HG03469 (cell line): ENCODE measurements at regions not wholly inside any gene's neighbourhood (a gene's known extent, or its start where the extent isn't known, plus 50 kb on each side); places are given as distances from the start of the nearest gene placed in this dataset.
"Not testable (repeated sequence)": the region's sequence is repeated elsewhere in the genome, so short reads cannot be mapped to it uniquely, and the experiment has no call there.

Experiments used
- ATAC-seq: cut with Tn5 transposase; IDR thresholded peaks from one replicate; pipeline ENCODE4 v1.9.1; 2021; ENCODE audit warnings: mild to moderate bottlenecking, moderate library complexity, moderate number of reproducible peaks; ENCODE audit not compliant: unreplicated experiment

DNA sequence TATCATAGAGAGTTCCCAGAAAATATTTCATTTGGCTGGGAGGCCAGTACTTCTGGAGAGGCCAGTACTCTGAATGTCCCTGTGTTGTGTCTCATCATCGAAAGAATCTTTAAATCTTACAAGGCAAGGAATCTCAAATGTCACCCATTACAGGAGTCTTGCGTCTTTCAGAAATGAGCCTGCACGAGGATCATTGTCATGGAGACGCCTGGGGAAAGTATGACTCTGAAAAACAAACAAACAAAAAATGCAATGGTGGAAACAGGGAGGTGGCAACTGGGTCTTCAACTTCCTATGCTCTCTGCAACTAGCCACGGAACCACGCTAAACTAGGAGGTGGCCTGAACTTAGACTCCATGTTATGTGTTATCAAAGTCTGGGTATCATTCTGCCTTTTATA, 804.6 kb downstream of the EPHA3 start:
- no peak for ATAC-seq

DNA sequence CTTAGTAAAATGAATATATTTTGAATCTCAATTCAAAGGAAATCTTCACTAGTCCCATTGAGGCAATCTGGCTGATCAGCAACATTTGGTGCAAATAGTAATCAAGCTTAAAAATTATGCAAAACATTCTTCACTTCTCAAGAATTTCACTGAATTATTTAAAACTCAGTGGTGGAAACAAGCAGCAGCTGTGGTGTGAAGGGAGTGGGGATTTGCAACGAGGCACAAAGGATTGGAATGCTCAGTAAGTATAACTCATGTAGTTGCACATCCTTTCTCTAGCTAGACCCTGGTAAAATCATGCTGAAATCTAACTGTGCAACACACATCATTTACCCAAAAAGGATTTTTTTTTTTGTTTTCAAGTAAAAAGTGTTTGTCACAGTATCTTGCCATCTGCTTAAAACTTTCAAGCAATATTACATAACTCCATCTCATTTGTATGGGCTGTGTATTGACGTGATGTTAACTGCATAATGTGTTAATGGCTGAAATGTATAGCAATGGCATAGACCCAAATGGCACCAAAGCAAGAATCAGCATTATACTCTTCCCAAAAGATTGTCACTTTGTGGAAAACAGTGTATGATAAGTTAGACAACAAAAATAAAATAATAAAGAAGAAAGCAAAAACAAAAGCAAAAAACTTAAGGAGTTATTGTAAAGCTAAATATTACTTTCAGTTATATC, 816.6 kb downstream of the EPHA3 start:
- ATAC-seq = no peak

DNA sequence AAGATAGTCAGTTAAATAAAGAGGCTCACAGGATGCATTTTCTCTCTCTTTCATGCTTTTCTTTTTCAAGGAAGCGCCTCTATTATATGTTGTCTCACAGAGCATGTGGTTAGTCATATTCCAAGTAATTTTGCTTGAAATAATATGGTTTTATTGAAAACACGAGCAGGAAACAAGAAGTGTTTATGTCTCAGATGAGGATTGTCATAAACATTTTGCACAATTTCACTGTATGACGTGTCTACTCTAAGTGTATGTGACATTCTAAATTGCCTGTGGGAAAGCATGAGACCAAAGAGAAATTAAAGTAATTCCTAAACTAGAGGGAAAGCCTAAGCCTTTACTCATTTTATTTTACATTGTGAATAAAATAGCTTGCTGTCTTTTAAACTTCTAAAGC, 818.6 kb downstream of the EPHA3 start:
- ATAC-seq = no peak

DNA sequence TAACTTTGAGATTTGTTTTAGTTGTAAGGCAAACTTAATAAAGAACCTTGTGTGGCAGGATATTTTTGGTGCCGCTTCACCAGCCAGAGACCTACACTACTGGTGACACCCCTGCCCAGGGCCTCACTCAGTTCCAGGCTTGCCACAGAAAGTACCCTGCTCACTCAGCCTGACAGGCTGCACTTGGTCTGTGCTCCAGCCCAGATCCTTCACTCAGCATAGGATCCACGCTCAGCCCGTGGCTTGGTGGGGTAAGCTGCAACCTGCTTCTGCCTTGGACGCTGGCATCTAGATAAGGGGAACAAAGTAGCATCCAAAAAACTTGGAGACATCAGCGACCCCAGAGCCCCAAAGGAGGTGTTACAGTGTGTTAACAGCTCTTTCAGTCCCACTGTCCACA, 825.5 kb downstream of the EPHA3 start:
- no peak for ATAC-seq

DNA sequence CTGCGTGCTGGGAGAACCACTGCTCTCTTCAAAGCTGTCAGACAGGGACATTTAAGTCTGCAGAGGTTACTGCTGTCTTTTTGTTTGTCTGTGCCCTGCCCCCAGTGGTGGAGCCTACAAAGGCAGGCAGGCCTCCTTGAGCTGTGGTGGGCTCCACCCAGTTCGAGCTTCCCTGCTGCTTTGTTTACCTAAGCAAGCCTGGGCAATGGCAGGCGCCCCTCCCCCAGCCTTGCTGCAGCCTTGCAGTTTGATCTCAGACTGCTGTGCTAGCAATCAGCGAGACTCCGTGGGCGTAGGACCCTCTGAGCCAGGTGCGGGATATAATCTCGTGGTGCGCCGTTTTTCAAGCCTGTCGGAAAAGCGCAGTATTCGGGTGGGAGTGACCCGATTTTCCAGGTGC, 837.0 kb downstream of the EPHA3 start:
- not testable (repeated sequence) for ATAC-seq

DNA sequence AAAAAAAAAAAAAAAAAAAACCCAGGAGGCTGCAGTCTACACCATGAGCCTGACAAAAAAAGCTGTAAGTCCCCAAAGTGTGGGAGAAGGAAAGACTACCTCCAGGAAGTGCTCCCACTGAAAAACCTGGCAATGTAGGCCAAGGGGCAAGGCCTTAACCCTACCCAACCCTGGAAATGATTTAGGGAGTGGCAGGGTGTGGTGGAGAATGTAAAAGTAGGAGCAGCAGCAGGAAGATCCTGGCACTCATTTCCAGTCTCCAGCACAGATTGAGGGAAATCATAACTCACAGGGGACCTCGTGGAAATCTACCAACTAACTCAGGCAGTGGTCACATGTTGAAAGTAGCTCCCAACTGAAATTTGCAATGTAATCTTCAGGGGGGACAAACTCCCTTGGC, 839.5 kb downstream of the EPHA3 start:
- ATAC-seq = no peak

DNA sequence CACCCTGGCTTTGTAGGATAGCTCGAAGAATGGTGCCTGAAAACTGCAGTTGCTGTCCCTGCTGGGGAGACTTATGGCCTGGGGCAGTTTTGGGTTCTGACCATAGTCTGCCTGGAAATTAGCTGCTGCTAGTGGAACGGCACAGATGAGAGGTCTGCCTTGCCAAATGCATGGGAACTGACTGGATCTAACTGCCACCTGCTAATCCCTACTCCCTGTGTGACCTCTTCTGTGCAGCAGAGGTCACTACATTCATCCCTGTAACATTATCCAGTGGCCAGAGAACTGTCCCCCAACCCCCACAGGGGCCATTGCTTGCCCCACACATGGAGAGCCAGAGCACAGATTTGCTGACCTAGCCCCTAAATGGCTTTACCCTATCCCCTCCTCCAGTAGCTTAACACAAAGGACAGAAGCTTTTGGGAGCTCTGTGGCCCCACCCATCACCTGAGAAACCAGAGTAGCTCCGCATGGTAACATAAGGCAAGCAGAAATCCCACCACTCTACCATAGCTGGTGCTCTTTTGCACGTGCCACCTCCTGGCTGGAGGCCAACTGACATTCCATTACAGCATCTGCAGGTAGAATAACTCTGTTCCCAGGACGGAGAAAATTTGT, 840.0 kb downstream of the EPHA3 start:
- ATAC-seq = no peak

DNA sequence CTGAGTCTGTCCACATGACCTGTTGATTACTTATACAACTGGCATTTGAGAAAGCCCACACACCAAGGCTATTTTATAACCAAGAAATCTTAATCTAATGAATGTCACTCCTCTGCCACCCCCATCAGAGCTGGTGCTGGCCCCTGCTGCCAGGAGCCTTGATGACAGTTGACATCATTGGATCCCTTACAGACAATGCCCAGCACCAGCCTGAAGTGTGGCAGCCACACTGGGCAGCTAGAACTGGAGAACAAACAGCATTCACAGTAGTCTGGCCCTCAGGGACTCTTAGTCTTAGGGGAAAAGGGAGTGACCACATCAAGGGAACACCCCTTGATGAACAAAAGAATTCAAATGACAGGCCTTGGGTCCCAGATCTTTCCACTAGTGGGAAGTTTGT, 840.6 kb downstream of the EPHA3 start:
- ATAC-seq = no peak

DNA sequence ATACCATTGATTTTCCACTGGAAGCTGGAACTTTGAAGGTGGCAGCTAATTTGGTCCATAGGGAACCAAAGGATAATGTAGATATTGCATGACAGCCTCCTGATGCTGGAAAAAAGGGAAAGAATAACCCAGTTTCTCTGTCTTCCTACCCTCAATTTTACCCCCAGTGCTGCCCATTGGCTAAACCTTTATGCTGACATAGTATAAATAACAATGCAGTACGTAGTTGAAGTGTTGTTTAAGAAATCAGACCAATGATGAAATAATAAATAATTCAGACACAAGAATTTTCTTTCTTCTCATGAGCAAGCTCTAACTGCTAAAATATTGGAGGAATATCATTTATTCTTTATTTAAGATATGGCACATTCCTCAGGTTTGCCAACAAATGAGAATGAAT, 843.4 kb downstream of the EPHA3 start:
- no peak for ATAC-seq

DNA sequence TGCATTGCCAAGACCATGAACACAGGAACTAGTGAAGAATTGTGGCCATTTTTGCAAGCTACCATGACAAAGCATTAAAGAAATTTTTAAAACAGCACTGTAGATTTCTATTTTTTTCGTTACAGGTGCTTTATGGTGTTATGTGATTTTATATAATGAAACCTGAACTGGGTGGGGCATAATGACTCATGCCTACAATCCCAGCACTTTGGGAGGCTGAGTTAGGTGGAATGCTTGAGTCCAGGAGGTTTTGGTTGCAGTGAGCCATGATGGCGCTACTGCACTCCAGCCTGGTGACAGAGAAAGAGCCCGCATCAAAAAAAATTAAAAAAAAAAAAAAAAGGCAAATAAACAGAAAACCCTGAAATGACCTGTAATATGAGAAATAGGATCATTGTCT, 846.7 kb downstream of the EPHA3 start:
- ATAC-seq = no peak

DNA sequence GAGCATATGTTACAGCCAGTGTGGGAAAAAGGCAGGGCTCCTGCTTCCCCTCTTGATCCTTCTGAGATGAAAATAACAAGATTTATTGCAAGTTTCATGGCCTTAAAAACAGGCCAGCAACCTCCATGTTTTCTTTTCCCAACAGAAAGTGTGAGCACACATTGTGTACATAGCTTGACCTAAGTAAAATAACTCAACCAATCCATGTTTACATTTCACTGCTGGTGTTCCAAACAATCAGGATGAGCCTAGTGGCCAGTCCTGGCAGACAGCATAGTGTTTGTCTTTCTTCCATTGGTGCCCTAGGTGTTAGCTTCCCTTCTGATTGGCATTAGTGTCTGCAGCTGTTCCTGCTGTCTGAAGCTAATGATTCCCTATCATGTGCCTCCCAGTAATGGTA, 847.7 kb downstream of the EPHA3 start:
- no peak for ATAC-seq

DNA sequence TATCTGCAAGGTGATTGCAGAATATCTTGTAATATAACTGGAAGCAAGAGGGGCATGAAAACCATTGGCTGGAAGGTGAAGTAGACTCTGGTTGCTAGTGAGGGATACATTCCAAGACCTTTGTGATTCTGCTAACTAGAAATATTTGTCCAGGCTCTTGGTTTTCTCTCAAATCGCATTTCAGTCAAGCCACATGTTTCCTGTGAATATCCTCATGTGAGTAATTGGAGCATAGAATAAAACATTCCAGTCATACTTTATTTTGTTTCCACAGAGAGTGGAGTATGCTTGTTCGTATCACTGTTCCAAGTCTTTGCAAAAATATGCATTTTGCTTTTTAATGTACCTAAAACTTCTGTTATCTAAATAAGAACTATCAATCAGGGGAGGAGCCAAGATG, 850.0 kb downstream of the EPHA3 start:
- ATAC-seq = no peak

DNA sequence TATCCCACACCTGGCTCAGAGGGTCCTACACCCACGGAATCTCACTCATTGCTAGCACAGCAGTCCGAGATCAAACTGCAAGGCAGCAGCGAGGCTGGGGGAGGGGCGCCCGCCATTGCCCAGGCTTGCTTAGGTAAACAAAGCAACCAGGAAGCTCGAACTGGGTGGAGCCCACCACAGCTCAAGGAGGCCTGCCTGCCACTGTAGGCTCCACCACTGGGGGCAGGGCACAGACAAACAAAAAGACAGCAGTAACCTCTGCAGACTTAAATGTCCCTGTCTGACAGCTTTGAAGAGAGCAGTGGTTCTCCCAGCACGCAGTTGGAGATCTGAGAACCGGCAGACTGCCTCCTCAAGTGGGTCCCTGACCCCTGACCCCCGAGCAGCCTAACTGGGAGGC, 850.7 kb downstream of the EPHA3 start:
- ATAC-seq = not testable (repeated sequence)

DNA sequence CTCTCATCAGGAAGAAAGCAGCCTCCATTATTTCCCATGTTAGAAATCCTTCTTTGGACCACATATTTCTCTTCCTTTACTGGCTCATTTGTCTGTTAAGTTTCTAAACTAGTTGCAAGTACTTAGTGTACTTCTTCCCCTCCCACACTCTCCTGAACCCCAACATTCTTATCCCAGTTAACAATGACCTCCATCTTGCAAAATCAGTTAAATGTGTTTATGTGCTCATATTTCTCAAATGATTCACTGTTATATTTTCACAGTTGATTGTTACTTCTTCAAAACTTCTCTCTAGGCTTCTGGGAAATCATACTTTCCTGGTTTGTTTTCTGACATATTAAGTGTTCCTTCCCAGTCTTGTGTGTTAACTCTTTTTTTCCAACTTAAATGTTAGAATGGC, 856.9 kb downstream of the EPHA3 start:
- no peak for ATAC-seq

DNA sequence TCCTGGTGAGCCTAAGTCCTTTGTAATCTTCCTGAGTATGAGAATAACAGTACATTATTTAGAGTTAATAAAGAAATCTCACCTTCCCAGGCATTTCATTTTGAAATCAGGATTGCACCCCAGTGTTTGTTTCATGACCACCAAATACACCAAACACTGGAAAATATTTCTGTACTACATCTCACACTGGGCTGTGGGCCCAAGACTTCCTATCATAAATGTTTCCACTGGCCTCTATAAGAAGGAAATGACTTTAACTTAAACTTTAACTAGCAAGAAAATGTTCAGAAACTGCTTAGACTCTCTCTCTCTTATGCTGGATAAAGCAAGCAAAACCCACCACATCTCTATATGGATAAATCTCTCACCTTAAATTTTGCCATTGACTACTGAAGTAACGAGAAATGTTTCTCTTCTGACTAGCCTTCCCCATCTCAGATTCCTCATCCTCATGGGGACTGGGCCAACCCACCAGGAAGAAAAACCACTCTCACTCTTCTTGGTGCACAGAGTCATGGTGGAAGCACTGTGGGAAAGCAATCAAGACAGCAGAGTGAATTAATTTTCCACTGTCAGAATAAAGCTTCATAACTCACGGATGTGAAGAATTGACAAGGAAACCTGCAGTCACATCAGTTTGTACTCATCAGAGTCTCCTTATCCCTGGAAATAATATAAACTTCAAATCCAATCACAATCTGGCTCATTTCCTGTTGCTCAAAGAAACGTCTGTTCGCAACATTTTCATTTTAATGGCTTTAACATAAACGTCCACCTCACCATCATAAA, 859.6 kb downstream of the EPHA3 start:
- ATAC-seq = no peak

DNA sequence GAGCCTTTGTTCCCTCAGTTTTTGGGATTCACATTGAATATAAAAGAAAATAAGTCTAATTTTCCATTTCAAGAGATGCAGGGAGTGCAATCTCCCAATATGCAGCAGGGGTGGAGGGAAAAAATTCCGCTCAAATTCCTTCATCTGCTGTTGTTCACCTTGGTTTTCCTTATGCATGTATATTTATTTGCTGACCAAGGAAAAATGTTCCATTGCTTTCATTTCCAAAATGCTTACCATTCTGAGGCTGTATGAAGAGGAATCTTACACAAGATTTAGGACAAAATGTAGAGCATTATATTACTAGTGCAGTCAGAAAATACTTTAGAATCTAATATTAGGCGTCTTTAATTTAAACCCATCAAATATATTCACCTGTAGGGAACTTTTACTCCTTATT, 863.9 kb downstream of the EPHA3 start:
- ATAC-seq = no peak

DNA sequence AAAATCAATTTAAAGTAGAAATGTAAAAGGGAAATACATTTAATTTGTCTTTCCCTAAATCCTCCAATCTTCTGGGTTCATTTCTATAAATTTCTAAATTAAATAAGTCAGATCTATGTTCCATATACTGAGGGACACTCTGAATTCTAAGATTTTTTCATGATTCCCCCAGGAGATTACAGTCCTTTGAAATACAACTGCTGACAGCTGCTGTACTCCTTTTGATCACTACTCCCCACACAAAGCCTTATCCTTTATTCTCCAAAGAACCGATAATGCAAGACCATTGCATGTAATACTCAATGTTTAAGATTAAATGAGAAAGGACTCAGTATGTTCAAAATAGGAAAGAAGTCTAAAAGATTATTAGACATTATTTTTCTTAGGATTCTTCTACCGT, 865.7 kb downstream of the EPHA3 start:
- ATAC-seq = no peak

DNA sequence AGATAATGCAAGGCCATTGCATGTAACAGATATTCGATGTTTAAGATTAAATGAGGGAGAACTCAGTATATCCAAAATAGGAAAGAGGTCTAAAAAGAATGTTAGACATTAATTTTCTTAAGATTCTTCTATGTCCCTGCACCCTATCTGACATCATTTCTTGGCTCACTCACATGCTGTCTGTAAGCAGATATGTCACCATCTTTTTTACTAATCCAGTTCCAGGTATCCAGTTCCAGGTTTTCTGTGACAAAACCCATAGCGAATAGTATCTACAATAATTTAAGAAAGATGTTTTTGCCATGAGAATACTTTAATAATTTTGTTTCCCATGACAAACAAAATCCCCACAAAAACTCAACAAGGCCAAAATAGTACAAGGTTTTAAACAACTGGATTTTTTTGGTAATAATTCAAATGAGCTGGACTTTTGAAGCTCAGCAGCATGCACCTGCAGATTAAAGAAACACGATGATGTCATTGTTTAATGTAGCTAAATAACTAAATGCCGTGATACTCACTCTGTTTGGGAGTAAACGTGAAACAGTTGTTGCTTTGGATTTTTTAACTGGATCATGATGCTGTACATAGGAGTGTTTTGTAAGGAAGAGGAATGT, 867.6 kb downstream of the EPHA3 start:
- no peak for ATAC-seq

DNA sequence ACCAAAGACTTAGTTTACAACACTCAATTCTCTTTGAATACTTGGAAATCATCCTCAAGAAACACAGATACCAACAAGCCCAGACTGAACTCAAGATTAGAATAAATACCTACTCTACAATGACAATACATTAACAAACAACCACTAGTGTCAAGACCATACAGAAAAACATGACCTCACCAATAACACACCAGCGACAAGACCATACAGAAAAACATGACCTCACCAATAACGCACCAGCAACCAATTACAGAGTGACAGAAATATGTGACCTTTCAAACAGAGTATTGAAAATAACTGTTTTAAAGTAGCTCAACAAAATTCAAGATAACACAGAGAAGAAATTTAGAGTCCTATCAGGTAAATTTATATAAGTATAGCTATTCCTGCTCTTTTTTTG, 876.0 kb downstream of the EPHA3 start:
- no peak for ATAC-seq

DNA sequence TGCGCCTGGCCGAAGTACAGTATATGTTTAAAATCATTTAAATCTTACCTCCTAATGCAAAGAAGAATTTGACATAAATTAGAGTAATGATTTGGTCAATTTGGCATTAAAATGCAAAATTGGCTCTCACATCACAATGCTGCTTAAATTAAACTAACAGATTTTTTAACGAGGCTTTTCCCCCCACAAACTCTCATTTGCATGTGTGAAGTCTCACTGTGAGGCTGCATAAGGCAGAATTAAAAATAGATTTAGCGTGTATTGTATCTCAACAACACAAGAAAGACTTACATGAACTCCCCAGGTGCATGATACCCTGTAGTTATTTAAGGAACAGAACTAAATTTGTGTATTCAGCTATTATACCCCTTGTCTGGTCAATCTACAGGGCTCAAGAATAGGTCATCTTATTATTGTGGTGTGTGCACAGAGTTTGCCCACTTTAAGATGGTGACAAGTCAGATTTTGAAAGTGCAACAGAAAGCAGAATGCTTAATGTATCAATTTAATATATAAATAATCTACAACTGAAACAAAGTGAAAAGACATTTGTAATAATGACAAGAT, 897.9 kb downstream of the EPHA3 start:
- ATAC-seq = no peak

DNA sequence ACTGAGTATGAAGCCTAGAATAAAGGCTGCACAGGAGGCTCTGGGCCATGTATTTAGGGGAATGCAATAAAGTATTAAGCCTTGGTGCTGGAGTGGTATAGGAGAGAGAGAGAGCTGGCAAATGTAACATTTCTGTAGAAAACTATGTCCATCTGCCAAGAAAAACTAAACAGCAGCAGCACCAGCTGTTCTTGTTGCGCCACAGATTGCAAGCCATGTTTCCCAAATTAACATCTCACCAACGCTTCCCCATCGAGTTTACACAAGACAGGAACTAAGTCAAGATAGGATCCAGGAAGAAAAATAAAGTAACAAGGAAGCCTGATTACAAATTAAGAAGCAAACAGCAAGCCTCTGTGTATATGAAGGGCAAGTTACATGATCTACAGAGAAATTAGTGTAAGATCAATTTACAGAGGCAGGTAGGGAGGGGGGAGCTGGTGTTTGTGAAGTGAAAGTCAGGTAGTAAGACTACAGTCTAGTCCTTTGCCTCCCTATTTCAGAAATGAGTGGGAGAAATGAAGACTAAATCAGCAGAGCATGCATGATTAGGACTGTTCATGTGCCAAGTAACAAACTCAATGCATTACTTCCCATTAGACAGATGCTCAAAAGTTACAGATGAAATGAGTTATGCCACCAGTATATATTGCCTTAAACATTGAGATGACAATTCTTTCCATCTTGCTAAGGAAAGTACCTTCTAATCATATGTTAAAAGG, 900.5 kb downstream of the EPHA3 start:
- ATAC-seq = no peak
